ENCODE measurements at regions not wholly inside any gene's neighbourhood (a gene's known extent, or its start where the extent isn't known, plus 50 kb on each side); places are given as distances from the start of the nearest gene placed in this dataset.

- TF ChIP-seq CTCF (IDR thresholded peaks at IDR 0.05; ENCODE audit: insufficient read depth, low read length) (no peak), SPI1 (IDR thresholded peaks at IDR 0.05; ENCODE audit: borderline replicate concordance, low read depth) (no peak), POLR2AphosphoS5 (IDR thresholded peaks at IDR 0.05; ENCODE audit: low read depth) (no peak), REST (IDR thresholded peaks at IDR 0.05; ENCODE audit: insufficient replicate concordance, low read depth) (no peak)
These were observed 133.3 kb upstream of the SPRED2 start for GRCh38 chr2:65565681-65566080.

Data from HL-60 (cell line).